Suprapubic skin (tissue), 4 donors: ENCODE measurements at regions not wholly inside any gene's neighbourhood (a gene's known extent, or its start where the extent isn't known, plus 50 kb on each side); places are given as distances from the start of the nearest gene placed in this dataset.
"Not testable (repeated sequence)": the region's sequence is repeated elsewhere in the genome, so short reads cannot be mapped to it uniquely, and the experiment has no call there.

Experiments used
- DNase-seq, 2 donors: peaks; one replicate each; pipeline ENCODE4 v3.0.0-alpha.2; 2019; ENCODE audit warnings: low spot score in 2 of 2
- H3K27ac ChIP-seq: fragments of 200-600 bp; sonication (generic); one replicate; pipeline ENCODE4 v1.5.1; 2019
- H3K27me3 ChIP-seq: fragments of 200-600 bp; sonication (generic); one replicate; pipeline ENCODE4 v1.5.1; 2019
- H3K36me3 ChIP-seq: fragments of 200-600 bp; sonication (generic); one replicate; pipeline ENCODE4 v1.5.1; 2019
- H3K4me1 ChIP-seq: fragments of 200-600 bp; sonication (generic); one replicate; pipeline ENCODE4 v1.5.1; 2019
- H3K4me3 ChIP-seq: fragments of 200-600 bp; sonication (generic); one replicate; pipeline ENCODE4 v1.5.1; 2019; ENCODE audit warnings: mild to moderate bottlenecking
- H3K9me3 ChIP-seq: fragments of 200-600 bp; sonication (generic); one replicate; pipeline ENCODE4 v1.5.1; 2019
- CTCF ChIP-seq, 2 donors: fragments of 200-600 bp in 1 of 2; fragments of 450-650 bp in 1 of 2; sonication (generic) in 1 of 2; IDR thresholded peaks; one replicate each; pipeline ENCODE4 v1.5.1; 2016 to 2019; ENCODE audit warnings: antibody characterized with exemption in 2 of 2, mild to moderate bottlenecking in 1 of 2, moderate library complexity in 1 of 2
- EP300 ChIP-seq: sonication (generic); formaldehyde crosslinking; IDR thresholded peaks from one replicate; pipeline ENCODE4 v1.6.1; 2017; ENCODE audit warnings: antibody characterized with exemption
- POLR2A ChIP-seq, 2 donors: fragments of 450-650 bp; IDR thresholded peaks; one replicate each; pipeline ENCODE4 v1.6.1; 2017; ENCODE audit warnings: antibody characterized with exemption in 2 of 2, mild to moderate bottlenecking in 2 of 2, moderate library complexity in 2 of 2
- POLR2AphosphoS5 ChIP-seq, 3 donors: sonication (generic); formaldehyde crosslinking; IDR thresholded peaks; one replicate each; pipeline ENCODE4 v1.6.1; 2017; ENCODE audit warnings: antibody characterized with exemption in 3 of 3
- WGBS: methylation state at CpG from one replicate; pipeline ENCODE4 v1.1.5; 2018; 5-methylcytosine and 5-hydroxymethylcytosine counted together

GRCh38 chr5:82586661-82587310 is 308.6 kb upstream of the RPS23 start:
- no peak for DNase-seq
- H3K4me3 ChIP-seq = no peak overlapping the region
- H3K4me1 ChIP-seq = no peaks in the 10 kb centered on the region
- H3K27me3 ChIP-seq = no peaks in the 10 kb centered on the region
- whole genome bisulfite sequencing = 80% methylated on average over 3 of the region's 3 CpGs
- H3K9me3 ChIP-seq = peaks cover 8% of the 10 kb centered on the region
- H3K36me3 ChIP-seq = no peaks in the 10 kb centered on the region
- no peak overlapping the region for H3K27ac ChIP-seq
- TF ChIP-seq CTCF (IDR thresholded peaks at IDR 0.05) (no peak), EP300 (no peak), POLR2AphosphoS5 (IDR thresholded peaks at IDR 0.05) (no peak), POLR2A (IDR thresholded peaks at IDR 0.05) (no peak)

GRCh38 chr5:82586181-82586580 is 308.0 kb upstream of the RPS23 start:
- H3K4me1 ChIP-seq = no peaks in the 10 kb centered on the region
- DNase-seq = no peak
- H3K9me3 ChIP-seq = peaks cover 8% of the 10 kb centered on the region
- no peaks in the 10 kb centered on the region for H3K27me3 ChIP-seq
- TF ChIP-seq EP300 (no peak), POLR2A (IDR thresholded peaks at IDR 0.05) (no peak), POLR2AphosphoS5 (IDR thresholded peaks at IDR 0.05) (no peak), CTCF (IDR thresholded peaks at IDR 0.05) (no peak)
- 88% methylated on average over 2 of the region's 2 CpGs for WGBS
- no peak overlapping the region for H3K4me3 ChIP-seq
- no peaks in the 10 kb centered on the region for H3K36me3 ChIP-seq
- H3K27ac ChIP-seq = no peak overlapping the region

DNA sequence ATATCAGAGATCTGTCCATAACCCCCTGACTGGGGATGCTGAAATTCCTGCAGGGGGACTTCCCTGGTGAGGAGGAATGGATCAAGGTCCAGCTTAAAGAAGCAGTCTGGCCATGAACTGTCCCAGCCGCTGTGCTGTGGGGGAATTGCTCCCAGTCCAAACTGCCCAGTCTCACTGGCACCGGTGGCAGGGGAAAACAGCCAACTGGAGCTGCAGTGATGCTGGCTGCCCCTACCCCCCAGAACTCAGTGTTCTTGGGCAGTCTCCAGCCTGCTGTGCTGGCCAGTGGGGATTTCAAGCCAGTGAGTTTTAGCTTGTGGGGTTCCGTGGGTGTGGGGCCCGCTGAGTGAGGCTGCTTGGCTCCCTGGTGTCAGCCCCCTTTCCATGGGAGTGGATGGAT is 306.5 kb upstream of the RPS23 start:
- no peaks in the 10 kb centered on the region for H3K4me1 ChIP-seq
- H3K36me3 ChIP-seq = no peaks in the 10 kb centered on the region
- peaks cover 8% of the 10 kb centered on the region for H3K9me3 ChIP-seq
- no peak overlapping the region for H3K4me3 ChIP-seq
- TF ChIP-seq CTCF (IDR thresholded peaks at IDR 0.05) = no peak
- TF ChIP-seq EP300 = no peak
- no peak for TF ChIP-seq POLR2AphosphoS5 (IDR thresholded peaks at IDR 0.05)
- no peak for TF ChIP-seq POLR2A (IDR thresholded peaks at IDR 0.05)
- WGBS = 85% methylated on average over 2 of the region's 4 CpGs
- H3K27me3 ChIP-seq = no peaks in the 10 kb centered on the region
- DNase-seq = no peak
- H3K27ac ChIP-seq = no peak overlapping the region

- H3K4me3 ChIP-seq, H3K27me3 ChIP-seq, H3K9me3 ChIP-seq, DNase-seq, H3K36me3 ChIP-seq, H3K4me1 ChIP-seq, H3K27ac ChIP-seq: not testable (repeated sequence)
- WGBS = 93% methylated on average over 6 of the region's 6 CpGs
These were observed 305.2 kb upstream of the RPS23 start for GRCh38 chr5:82583331-82583730.

- H3K27ac ChIP-seq = no peak overlapping the region
- DNase-seq = no peak
- 90% methylated on average over 1 of the region's 1 CpG for WGBS
- H3K36me3 ChIP-seq = no peaks in the 10 kb centered on the region
- H3K9me3 ChIP-seq = no peaks in the 10 kb centered on the region
- no peak overlapping the region for H3K4me3 ChIP-seq
- no peaks in the 10 kb centered on the region for H3K27me3 ChIP-seq
- H3K4me1 ChIP-seq = no peaks in the 10 kb centered on the region
- no peak for TF ChIP-seq POLR2A (IDR thresholded peaks at IDR 0.05)
- no peak for TF ChIP-seq EP300
- no peak for TF ChIP-seq CTCF (IDR thresholded peaks at IDR 0.05)
- TF ChIP-seq POLR2AphosphoS5 (IDR thresholded peaks at IDR 0.05) = no peak
These were observed 286.8 kb upstream of the RPS23 start for GRCh38 chr5:82564963-82565362.

- H3K4me3 ChIP-seq = no peak overlapping the region
- no peaks in the 10 kb centered on the region for H3K9me3 ChIP-seq
- H3K27me3 ChIP-seq = no peaks in the 10 kb centered on the region
- H3K4me1 ChIP-seq = no peaks in the 10 kb centered on the region
- no peak for DNase-seq
- TF ChIP-seq POLR2AphosphoS5 (IDR thresholded peaks at IDR 0.05) = no peak
- TF ChIP-seq CTCF (IDR thresholded peaks at IDR 0.05) = no peak
- no peak for TF ChIP-seq POLR2A (IDR thresholded peaks at IDR 0.05)
- TF ChIP-seq EP300 = no peak
- H3K36me3 ChIP-seq = no peaks in the 10 kb centered on the region
- no peak overlapping the region for H3K27ac ChIP-seq
These were observed 285.6 kb upstream of the RPS23 start for GRCh38 chr5:82563745-82564144.
